ENCODE measurements at regions not wholly inside any gene's neighbourhood (a gene's known extent, or its start where the extent isn't known, plus 50 kb on each side); places are given as distances from the start of the nearest gene placed in this dataset.

- DNase-seq (ENCODE audit: low read depth in 1 of 2, low spot score in 1 of 2) (no peak), FAIRE-seq (no peak), ATAC-seq (no peak)
- WGBS (ENCODE audit: missing lambda C conversion rate), result 14% methylated on average over 2 of the region's 2 CpGs
- Histone ChIP-seq H3K4me2 (no peak overlapping the region), H3K4me3 (no peak overlapping the region), H3K9me3 (no peaks in the 10 kb centered on the region), H3K4me1 (no peaks in the 10 kb centered on the region), H3K27ac (no peak overlapping the region)
- CTCF ChIA-PET, result no interaction called here
- POLR2A ChIA-PET, result no interaction called here
- TF ChIP-seq PBX3 (IDR thresholded peaks at IDR 0.05) (no peak), MAZ (IDR thresholded peaks at IDR 0.05; ENCODE audit: borderline replicate concordance, low read depth, low read length) (no peak)
These were observed 143.2 kb downstream of the TSHZ3 start for GRCh38 chr19:31205887-31206518.

- DNase-seq (ENCODE audit: low read depth in 1 of 2, low spot score in 1 of 2), result no peak
- no peaks in the 10 kb centered on the region for H3K9me3 ChIP-seq
- no peak for ATAC-seq
- no peak overlapping the region for H3K4me2 ChIP-seq
- TF ChIP-seq CEBPB (IDR thresholded peaks at IDR 0.05) (no peak), ZC3H11A (IDR thresholded peaks at IDR 0.05) (no peak), RCOR1 (IDR thresholded peaks at IDR 0.05; ENCODE audit: low read depth, low read length) (no peak), HOXB13 (CRISPR knock-in tag; IDR thresholded peaks at IDR 0.05; ENCODE audit: low read depth) (no peak), HMGXB4 (CRISPR knock-in tag; IDR thresholded peaks at IDR 0.05; ENCODE audit: borderline replicate concordance) (no peak), ZSCAN20 (CRISPR knock-in tag; IDR thresholded peaks at IDR 0.05) (no peak), TFCP2L1 (CRISPR knock-in tag; IDR thresholded peaks at IDR 0.05) (no peak)
- WGBS (ENCODE audit: missing lambda C conversion rate), result 0% methylated on average over 1 of the region's 1 CpG
- no peak overlapping the region for H3K27ac ChIP-seq
- CTCF ChIA-PET, result no interaction called here
- POLR2A ChIA-PET, result no interaction called here
- no peak for FAIRE-seq
- H3K4me1 ChIP-seq, result no peaks in the 10 kb centered on the region
- H3K4me3 ChIP-seq, result no peak overlapping the region
These were observed 145.1 kb downstream of the TSHZ3 start for GRCh38 chr19:31204115-31204514.

GRCh38 chr19:31185261-31185660, 164.0 kb downstream of the TSHZ3 start:
- Histone ChIP-seq H3K4me2 (no peak overlapping the region), H3K9me3 (peaks cover 21% of the 10 kb centered on the region), H3K4me1 (no peaks in the 10 kb centered on the region), H3K27ac (no peak overlapping the region), H3K4me3 (no peak overlapping the region)
- no peak for FAIRE-seq
- ATAC-seq, result peak; percentile 42 to 64; a peak in 2 of 6 replicates
- ChIA-PET POLR2A (no interaction called here), CTCF (interaction anchor here (0.8 to 1.2 kb wide), 2 partner anchors 32 to 1385 kb away, joined by 3 to 4 read pairs; no protein-coding TSS in a partner anchor)
- no peak; the same call in 2 of the 3 replicates for TF ChIP-seq CTCF (IDR thresholded peaks at IDR 0.05)
- no peak for TF ChIP-seq EHF (CRISPR knock-in tag; IDR thresholded peaks at IDR 0.05)
- TF ChIP-seq ZSCAN20 (CRISPR knock-in tag; IDR thresholded peaks at IDR 0.05), result no peak
- no peak for TF ChIP-seq POLR2AphosphoS2 (conservative IDR thresholded peaks at IDR 0.05; ENCODE audit: low read length)
- TF ChIP-seq JUN (IDR thresholded peaks at IDR 0.05), result no peak
- no peak for DNase-seq (ENCODE audit: low read depth in 1 of 2, low spot score in 1 of 2)
- WGBS (ENCODE audit: missing lambda C conversion rate), result 17% methylated on average over 2 of the region's 2 CpGs

GRCh38 chr19:31181535-31181934, 167.7 kb downstream of the TSHZ3 start:
- FAIRE-seq (no peak), ATAC-seq (no peak), DNase-seq (ENCODE audit: low read depth in 1 of 2, low spot score in 1 of 2) (no peak)
- ChIA-PET CTCF (interaction anchor here (1.0 to 1.6 kb wide), 2 partner anchors 27 to 286 kb away, joined by 3 to 5 read pairs; no protein-coding TSS in a partner anchor), POLR2A (no interaction called here)
- Histone ChIP-seq H3K4me2 (no peak overlapping the region), H3K4me1 (no peaks in the 10 kb centered on the region), H3K9me3 (peaks cover 3% of the 10 kb centered on the region; the same call in 2 of the 3 replicates), H3K4me3 (no peak overlapping the region), H3K27ac (no peak overlapping the region)
- TF ChIP-seq JUNB (IDR thresholded peaks at IDR 0.05), result no peak
- no peak for TF ChIP-seq FOXS1 (CRISPR knock-in tag; IDR thresholded peaks at IDR 0.05)
- WGBS (ENCODE audit: missing lambda C conversion rate), result 3% methylated on average over 2 of the region's 2 CpGs
